HCT116 (cell line): ENCODE measurements at regions not wholly inside any gene's neighbourhood (a gene's known extent, or its start where the extent isn't known, plus 50 kb on each side); places are given as distances from the start of the nearest gene placed in this dataset.

ENCODE experiments used
- ATAC-seq: fragments of 200-7000 bp; cut with Tn5 transposase; 2 replicates; pipeline ENCODE4 v1.9.1; 2020; ENCODE audit warnings: mild to moderate bottlenecking, moderate library complexity
- BruUV-seq: library from RNA; stranded (reverse); fragments of 400-500 nt; replicated peaks from 2 replicates; lab custom pipeline; 2021; lab: Mats Ljungman, UMichigan
- CTCF ChIA-PET: fragments of 300-600 bp; sonication (Branson Sonifier 250); formaldehyde crosslinking; loops from one replicate; lab custom pipeline; 2021; ENCODE audit warnings: antibody characterized with exemption; lab: Charles Lee
- POLR2A ChIA-PET: fragments of 300-600, 350-600 bp; sonication (Branson Sonifier 250); formaldehyde crosslinking; loops from one replicate; lab custom pipeline; 2021; ENCODE audit warnings: antibody characterized with exemption; lab: Charles Lee
- RAD21 ChIA-PET, 2 experiments: fragments of 300-600 bp; sonication (Branson Sonifier 250); formaldehyde crosslinking; loops; one replicate each; lab custom pipeline; 2023; ENCODE audit warnings: low total read pairs in 2 of 2; ENCODE audit not compliant: uncharacterized antibody in 2 of 2, unreplicated experiment in 2 of 2, low non-redundant PET in 1 of 2; lab: Charles Lee
- DNase-seq: peaks from one replicate; pipeline ENCODE4 v3.0.0-alpha.2; 2010; ENCODE audit warnings: low read depth, low spot score
- H2AFZ ChIP-seq: fragments of 200-600 bp; shearing (Covaris generic), sonication (generic); 2 replicates; pipeline ENCODE4 v1.6.1; 2017; ENCODE audit warnings: low read depth, mixed run types, mixed read lengths, antibody characterized with exemption, low read length; ENCODE audit not compliant: poor library complexity, severe bottlenecking
- H3K27ac ChIP-seq: 2 replicates; pipeline ENCODE4 v1.5.1; 2012; ENCODE audit warnings: low read depth, low read length
- H3K27me3 ChIP-seq: fragments of 200-600 bp; sonication (generic); 2 replicates; pipeline ENCODE4 v1.6.1; 2016; ENCODE audit warnings: mixed run types, low read length, mixed read lengths; ENCODE audit not compliant: insufficient read depth
- H3K36me3 ChIP-seq, 2 experiments: fragments of 200-500 bp in 1 of 2; fragments of 200-600 bp in 1 of 2; sonication (Bioruptor generic) in 1 of 2; sonication (generic) in 1 of 2; 2 replicates each; pipeline versions ENCODE4 v1.5.1 to v1.6.1; 2014 to 2016; ENCODE audit warnings: low read length in 2 of 2, inconsistent platforms in 1 of 2, mixed read lengths in 1 of 2, mixed run types in 1 of 2; ENCODE audit not compliant: insufficient read depth in 2 of 2, control insufficient read depth in 1 of 2
- H3K4me1 ChIP-seq, 2 experiments: fragments of 200-600 bp in 1 of 2; sonication (generic) in 1 of 2; 2 replicates each; pipeline versions ENCODE4 v1.5.1 to v1.6.1; 2012 to 2017; ENCODE audit warnings: low read length in 2 of 2, inconsistent platforms in 1 of 2, mild to moderate bottlenecking in 1 of 2, mixed read lengths in 1 of 2, mixed run types in 1 of 2, moderate library complexity in 1 of 2; ENCODE audit not compliant: insufficient read depth in 2 of 2, control insufficient read depth in 1 of 2
- H3K4me2 ChIP-seq: fragments of 200-600 bp; sonication (generic); 2 replicates; pipeline ENCODE4 v1.6.1; 2017; ENCODE audit warnings: mixed run types, low read length, mixed read lengths
- H3K4me3 ChIP-seq, 2 experiments: fragments of 200-600 bp in 1 of 2; sonication (generic) in 1 of 2; replicated peaks in 1 of 2; 2 replicates each; pipeline ENCODE4 v1.5.1; 2011 to 2016; ENCODE audit warnings: low read length in 2 of 2, control low read depth in 1 of 2, low read depth in 1 of 2, mild to moderate bottlenecking in 1 of 2, mixed read lengths in 1 of 2, mixed run types in 1 of 2
- H3K79me2 ChIP-seq: fragments of 200-600 bp; sonication (generic); 2 replicates; pipeline ENCODE4 v1.6.1; 2017; ENCODE audit warnings: mild to moderate bottlenecking, mixed run types, low read length, moderate library complexity, mixed read lengths; ENCODE audit not compliant: insufficient read depth
- H3K9ac ChIP-seq: fragments of 200-600 bp; sonication (generic); 2 replicates; pipeline ENCODE4 v1.6.1; 2016; ENCODE audit warnings: low read length, mixed read lengths
- H3K9me2 ChIP-seq: fragments of 200-600 bp; sonication (generic), shearing (Covaris generic); 2 replicates; pipeline ENCODE4 v1.6.1; 2017; ENCODE audit warnings: mixed run types, mild to moderate bottlenecking, moderate library complexity; ENCODE audit not compliant: insufficient read depth
- H3K9me3 ChIP-seq, 2 experiments: fragments of 200-500 bp in 1 of 2; fragments of 200-600 bp in 1 of 2; sonication (Bioruptor generic) in 1 of 2; sonication (generic) in 1 of 2; 2 replicates each; pipeline ENCODE4 v1.6.1; 2014 to 2017; ENCODE audit warnings: low read length in 2 of 2, mixed read lengths in 2 of 2, inconsistent platforms in 1 of 2, low read depth in 1 of 2, mild to moderate bottlenecking in 1 of 2, mixed run types in 1 of 2, moderate library complexity in 1 of 2; ENCODE audit not compliant: control insufficient read depth in 1 of 2, insufficient read depth in 1 of 2
- H4K20me1 ChIP-seq: fragments of 200-600 bp; sonication (generic), shearing (Covaris generic); 2 replicates; pipeline ENCODE4 v1.6.1; 2017; ENCODE audit warnings: mixed run types, mild to moderate bottlenecking, moderate library complexity; ENCODE audit not compliant: insufficient read depth
- CBX3 ChIP-seq: IDR thresholded peaks from 2 replicates; pipeline ENCODE4 v1.6.1; 2012; ENCODE audit warnings: low read depth
- EZH2 ChIP-seq: fragments of 200-600 bp; sonication (generic); IDR thresholded peaks from 2 replicates; pipeline ENCODE4 v1.6.1; 2017; ENCODE audit warnings: antibody characterized with exemption, mixed run types
- JUND ChIP-seq: IDR thresholded peaks from 2 replicates; pipeline ENCODE4 v1.6.1; 2012
- RAD21 ChIP-seq: IDR thresholded peaks from 2 replicates; pipeline ENCODE4 v1.6.1; 2012; ENCODE audit warnings: low read depth, mild to moderate bottlenecking
- SP1 ChIP-seq: IDR thresholded peaks from 2 replicates; pipeline ENCODE4 v1.6.1; 2012; ENCODE audit warnings: low read depth
- intact Hi-C: fragments of 100-400 bp; cut with micrococcal nuclease; formaldehyde crosslinking; loops from 2 replicates; pipeline ENCODE4 v1.10.0; 2022
- TF ChIP-seq, protein P1 (sequence below), 3 experiments: fragments of 200-600 bp in 1 of 3; sonication (generic) in 1 of 3; IDR thresholded peaks in 2 of 3; conservative IDR thresholded peaks in 1 of 3; 2 replicates each; pipeline ENCODE4 v1.5.1; 2012 to 2017; ENCODE audit warnings: low read depth in 2 of 3, low read length in 2 of 3, antibody characterized with exemption in 1 of 3, borderline replicate concordance in 1 of 3, control low read depth in 1 of 3, mild to moderate bottlenecking in 1 of 3, mixed read lengths in 1 of 3, mixed run types in 1 of 3, moderate library complexity in 1 of 3; ENCODE audit not compliant: insufficient read depth in 1 of 3
- TF ChIP-seq, protein P2 (sequence below): IDR thresholded peaks from 2 replicates; pipeline ENCODE4 v1.6.1; 2012

DNA sequence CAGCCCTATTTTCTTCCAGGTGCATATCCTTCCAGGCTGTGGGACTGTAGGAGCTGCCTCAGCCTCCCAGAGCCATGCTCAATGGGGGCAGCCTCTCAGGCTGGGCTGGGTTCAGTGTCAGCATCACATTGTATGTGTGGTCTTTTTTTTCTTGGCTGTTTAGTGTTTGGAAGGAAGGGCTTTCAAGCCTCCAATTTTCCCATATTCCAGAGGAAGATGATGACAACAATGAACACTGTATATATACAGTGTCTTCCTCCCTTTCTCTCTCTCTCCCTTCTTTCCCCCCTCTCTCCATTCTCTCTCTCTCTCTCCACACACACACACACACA is 326.4 kb downstream of the DYSF start:
- H3K9me2 ChIP-seq: no peaks in the 10 kb centered on the region
- H3K79me2 ChIP-seq: no peaks in the 10 kb centered on the region
- H3K36me3 ChIP-seq: no peaks in the 10 kb centered on the region
- POLR2A ChIA-PET: interaction anchor here (0.6 kb wide), 1 partner anchor 37 kb away, joined by 3 read pairs; no protein-coding TSS in a partner anchor
- TF ChIP-seq, protein P1, sequence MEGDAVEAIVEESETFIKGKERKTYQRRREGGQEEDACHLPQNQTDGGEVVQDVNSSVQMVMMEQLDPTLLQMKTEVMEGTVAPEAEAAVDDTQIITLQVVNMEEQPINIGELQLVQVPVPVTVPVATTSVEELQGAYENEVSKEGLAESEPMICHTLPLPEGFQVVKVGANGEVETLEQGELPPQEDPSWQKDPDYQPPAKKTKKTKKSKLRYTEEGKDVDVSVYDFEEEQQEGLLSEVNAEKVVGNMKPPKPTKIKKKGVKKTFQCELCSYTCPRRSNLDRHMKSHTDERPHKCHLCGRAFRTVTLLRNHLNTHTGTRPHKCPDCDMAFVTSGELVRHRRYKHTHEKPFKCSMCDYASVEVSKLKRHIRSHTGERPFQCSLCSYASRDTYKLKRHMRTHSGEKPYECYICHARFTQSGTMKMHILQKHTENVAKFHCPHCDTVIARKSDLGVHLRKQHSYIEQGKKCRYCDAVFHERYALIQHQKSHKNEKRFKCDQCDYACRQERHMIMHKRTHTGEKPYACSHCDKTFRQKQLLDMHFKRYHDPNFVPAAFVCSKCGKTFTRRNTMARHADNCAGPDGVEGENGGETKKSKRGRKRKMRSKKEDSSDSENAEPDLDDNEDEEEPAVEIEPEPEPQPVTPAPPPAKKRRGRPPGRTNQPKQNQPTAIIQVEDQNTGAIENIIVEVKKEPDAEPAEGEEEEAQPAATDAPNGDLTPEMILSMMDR (IDR thresholded peaks at IDR 0.05 in 2 of 3, conservative IDR thresholded peaks at IDR 0.05 in 1 of 3; ENCODE audit: borderline replicate concordance in 1 of 3, insufficient read depth in 1 of 3, low read depth in 2 of 3, low read length in 2 of 3): no peak
- no peak for TF ChIP-seq CBX3
- TF ChIP-seq, all 23 proteins: peak for 0
- no peak overlapping the region for H3K27ac ChIP-seq
- H3K9ac ChIP-seq: no peak overlapping the region
- no peak overlapping the region for H2AFZ ChIP-seq
- no peaks in the 10 kb centered on the region for H3K27me3 ChIP-seq
- no peak overlapping the region for H3K4me2 ChIP-seq
- intact Hi-C loops: no loop called here
- no peak for DNase-seq
- no peaks in the 10 kb centered on the region for H3K9me3 ChIP-seq
- no peak for ATAC-seq
- H3K4me3 ChIP-seq: no peak overlapping the region
- ChIA-PET RAD21 (no interaction called here), CTCF (no interaction called here)
- no peaks in the 10 kb centered on the region for H4K20me1 ChIP-seq
- H3K4me1 ChIP-seq: peaks cover 7 to 20% of the 10 kb centered on the region in 2 experiments
- BruUV-seq: no TSS peak

DNA sequence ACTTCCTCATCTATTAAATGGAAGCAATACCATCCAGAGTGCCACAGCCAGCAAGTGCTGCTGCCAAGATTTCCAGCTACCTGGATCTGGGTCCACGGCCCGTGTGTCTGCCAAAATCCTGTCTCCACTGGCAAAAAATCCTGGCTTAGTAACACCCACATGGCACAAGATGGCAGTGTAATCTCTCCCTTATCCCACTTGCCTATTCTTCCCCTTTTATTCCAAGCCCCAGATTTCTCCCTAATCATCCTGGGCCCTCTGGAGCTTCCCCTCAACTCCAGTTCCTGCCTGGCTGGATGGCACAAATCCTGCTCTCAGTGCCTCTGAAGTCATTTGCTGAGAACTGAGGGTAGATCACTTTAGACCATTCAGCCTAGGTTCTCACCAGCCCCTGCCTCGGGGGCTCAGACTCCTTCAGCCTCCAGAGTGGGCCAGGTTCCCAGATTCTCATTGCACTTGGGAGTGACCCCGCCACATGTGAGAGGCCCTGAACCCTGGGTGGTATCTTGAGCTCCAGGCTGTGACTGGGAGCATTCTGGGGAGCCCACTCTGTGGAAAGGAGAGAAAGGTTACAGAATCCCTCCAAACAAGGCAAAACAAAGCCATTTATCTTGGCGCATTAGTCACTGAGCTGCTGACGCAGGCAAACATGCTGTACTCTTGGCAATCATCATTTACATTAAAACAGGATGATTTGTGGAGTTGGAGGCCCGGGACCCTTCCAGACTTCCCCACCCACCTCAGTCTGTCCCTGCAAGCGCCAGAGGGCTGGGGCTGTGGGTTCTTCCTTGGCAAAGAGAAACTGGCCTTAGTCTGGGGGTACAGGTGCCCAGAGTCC is 325.8 kb downstream of the DYSF start:
- Histone ChIP-seq H2AFZ (no peak overlapping the region), H3K9me2 (no peaks in the 10 kb centered on the region), H3K9me3 (no peaks in the 10 kb centered on the region)
- TF ChIP-seq SP1 (no peak), EZH2 (no peak), RAD21 (peak; percentile 53), JUND (no peak)
- TF ChIP-seq, protein P2, sequence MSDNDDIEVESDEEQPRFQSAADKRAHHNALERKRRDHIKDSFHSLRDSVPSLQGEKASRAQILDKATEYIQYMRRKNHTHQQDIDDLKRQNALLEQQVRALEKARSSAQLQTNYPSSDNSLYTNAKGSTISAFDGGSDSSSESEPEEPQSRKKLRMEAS: no peak
- TF ChIP-seq, protein P1 (IDR thresholded peaks at IDR 0.05 in 2 of 3, conservative IDR thresholded peaks at IDR 0.05 in 1 of 3; ENCODE audit: borderline replicate concordance in 1 of 3, insufficient read depth in 1 of 3, low read depth in 2 of 3, low read length in 2 of 3): peak; percentile 16 to 39 (median 29); a peak in 4 of 6 replicates
- TF ChIP-seq, all 23 proteins: peak for 2
- H3K4me2 ChIP-seq: no peak overlapping the region
- H3K36me3 ChIP-seq: no peaks in the 10 kb centered on the region
- H3K27ac ChIP-seq: no peak overlapping the region
- ATAC-seq: peak; percentile 59; the same call in 1 of the 2 replicates
- no peaks in the 10 kb centered on the region for H3K79me2 ChIP-seq
- RAD21 ChIA-PET: interaction anchor here (0.8 kb wide), 2 partner anchors 20 to 230 kb away, joined by 3 read pairs; no protein-coding TSS in a partner anchor
- no peak overlapping the region for H3K9ac ChIP-seq
- H3K27me3 ChIP-seq: no peaks in the 10 kb centered on the region
- no peaks in the 10 kb centered on the region for H4K20me1 ChIP-seq
- DNase-seq: no peak
- POLR2A ChIA-PET: no interaction called here
- peaks cover 1 to 14% of the 10 kb centered on the region in 2 experiments for H3K4me1 ChIP-seq
- BruUV-seq: no TSS peak
- CTCF ChIA-PET: interaction anchor here (0.8 to 0.9 kb wide), 2 partner anchors 16 to 19 kb away, joined by 3 to 6 read pairs; no protein-coding TSS in a partner anchor
- H3K4me3 ChIP-seq: no peak overlapping the region
- intact Hi-C loops: no loop called here
